ENCODE measurements at regions not wholly inside any gene's neighbourhood (a gene's known extent, or its start where the extent isn't known, plus 50 kb on each side); places are given as distances from the start of the nearest gene placed in this dataset.
"Not testable (repeated sequence)": the region's sequence is repeated elsewhere in the genome, so short reads cannot be mapped to it uniquely, and the experiment has no call there.

DNA sequence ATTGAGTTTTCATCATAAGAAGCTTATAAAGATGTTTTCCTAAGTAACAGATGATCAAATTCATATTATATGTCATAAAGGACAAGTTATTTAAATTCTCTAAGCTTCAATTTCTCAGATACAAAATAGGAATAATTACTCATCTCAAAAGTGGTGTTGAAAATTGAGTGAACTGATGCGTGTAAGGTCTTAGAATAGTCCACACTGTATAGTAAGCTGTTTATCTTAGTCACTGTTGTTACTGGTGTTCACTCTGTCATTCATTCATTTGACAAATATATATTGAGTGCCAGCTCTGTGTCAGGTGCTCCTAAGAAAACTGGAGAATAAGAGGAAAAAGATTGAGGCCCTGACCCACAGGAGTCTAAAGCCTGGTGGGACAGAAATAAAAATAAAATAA lies 186.3 kb upstream of the BRINP3 start:
- no peak overlapping the region for H3K4me3 ChIP-seq (ENCODE audit: low read depth, low read length)
- no peak for DNase-seq (ENCODE audit: low read depth)

DNA sequence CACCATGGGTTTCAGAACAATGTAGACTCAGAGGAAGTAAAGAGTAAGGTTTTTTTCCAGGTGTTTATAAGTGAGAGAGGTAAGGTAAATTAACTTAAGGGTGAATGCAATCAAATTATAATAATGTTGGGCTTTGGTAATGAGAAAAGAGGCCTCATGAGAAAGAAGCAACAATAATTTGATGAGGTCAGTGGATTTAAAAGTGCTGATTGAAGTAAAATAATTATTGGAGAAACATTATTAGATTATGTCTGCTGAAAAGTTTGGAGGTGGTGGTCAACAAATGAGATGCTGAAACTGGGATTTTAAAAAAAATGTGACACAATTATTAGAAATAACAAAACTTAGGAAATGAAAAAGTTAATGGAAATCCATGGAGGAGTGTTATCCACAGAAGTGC lies 187.4 kb upstream of the BRINP3 start:
- no peak overlapping the region for H3K4me3 ChIP-seq (ENCODE audit: low read depth, low read length)
- no peak for DNase-seq (ENCODE audit: low read depth)

DNA sequence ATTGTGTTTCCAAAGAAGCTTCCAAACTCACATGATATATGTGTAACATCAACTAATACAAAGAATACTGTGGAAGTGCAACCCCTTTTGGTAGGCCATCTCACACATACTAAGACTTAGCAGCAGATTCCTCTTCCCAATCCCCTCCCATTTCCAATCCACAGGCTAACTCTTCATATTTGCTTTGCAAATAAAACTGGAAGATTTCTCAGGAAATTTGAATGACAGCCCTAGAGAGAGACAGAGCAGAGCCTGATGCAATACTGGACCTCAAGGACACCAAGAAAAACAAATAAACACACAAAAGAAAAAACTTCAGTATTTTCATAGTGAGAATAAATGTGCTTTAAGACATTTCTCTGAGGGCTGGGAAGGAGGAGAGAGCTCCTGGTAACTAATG lies 190.2 kb upstream of the BRINP3 start:
- DNase-seq (ENCODE audit: low read depth), result no peak

DNA sequence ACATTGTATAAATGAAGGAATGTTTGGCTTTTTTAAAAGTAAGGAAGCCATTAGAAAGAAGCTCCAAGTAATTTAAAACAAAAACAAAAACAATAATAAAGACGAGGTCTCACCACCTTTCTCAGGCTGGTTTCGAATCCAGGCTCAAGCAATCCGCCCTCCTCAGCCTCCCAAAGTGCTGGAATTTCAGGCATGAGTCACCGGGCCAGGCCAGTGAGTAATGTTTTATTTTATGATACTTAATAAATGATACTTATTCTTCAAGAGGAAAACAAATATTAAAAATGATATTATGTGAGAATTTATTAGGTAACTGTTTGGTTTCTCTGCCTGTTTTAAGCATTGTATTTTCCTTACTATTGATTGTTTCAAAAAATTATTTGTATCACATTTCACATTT lies 201.4 kb upstream of the BRINP3 start:
- no peak for DNase-seq (ENCODE audit: low read depth)
- H3K4me3 ChIP-seq (ENCODE audit: low read depth, low read length), result no peak overlapping the region

More for the DNA sequence above, 190.2 kb upstream of the BRINP3 start:
- no peak overlapping the region for H3K4me3 ChIP-seq (ENCODE audit: low read depth, low read length)

DNA sequence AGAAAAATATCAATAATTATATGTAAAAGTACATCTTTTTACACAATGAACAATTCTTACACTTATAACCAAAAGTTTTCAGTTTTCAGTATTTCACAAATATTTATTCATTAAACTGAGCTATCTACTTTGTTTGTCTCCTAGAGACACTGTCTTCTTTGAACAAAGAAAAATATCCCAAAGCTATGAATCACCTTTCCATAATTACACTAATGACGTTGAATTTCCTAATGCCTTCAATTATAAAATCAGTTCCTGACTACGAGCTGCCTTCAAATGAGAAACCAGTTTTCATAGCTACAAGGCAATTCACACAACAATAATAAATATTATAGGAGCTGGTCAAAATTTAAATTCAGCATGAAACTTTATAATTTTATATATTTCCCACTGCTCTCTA lies 201.8 kb upstream of the BRINP3 start:
- no peak for DNase-seq (ENCODE audit: low read depth)

DNA sequence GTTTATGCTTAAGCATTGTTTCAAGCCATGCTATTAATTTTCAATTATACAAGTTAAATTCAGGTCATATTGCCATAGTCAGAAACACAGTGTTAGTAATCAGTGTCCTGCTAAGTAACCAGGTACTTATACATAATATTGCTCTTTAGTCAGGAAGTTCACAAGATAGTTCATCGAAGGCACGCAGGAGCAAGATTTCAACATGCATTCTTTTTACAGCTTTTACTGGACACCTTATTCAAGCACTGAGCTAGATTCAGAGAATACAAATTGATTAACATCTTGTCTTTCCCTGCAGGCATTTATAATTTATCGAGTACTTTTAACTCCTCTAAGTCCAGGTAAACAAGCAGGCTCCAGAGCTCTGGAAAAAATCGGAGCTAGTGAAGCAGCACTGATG lies 202.3 kb upstream of the BRINP3 start:
- no peak overlapping the region for H3K4me3 ChIP-seq (ENCODE audit: low read depth, low read length)
- no peak for DNase-seq (ENCODE audit: low read depth)

More for the DNA sequence above, 201.8 kb upstream of the BRINP3 start:
- no peak overlapping the region for H3K4me3 ChIP-seq (ENCODE audit: low read depth, low read length)

DNA sequence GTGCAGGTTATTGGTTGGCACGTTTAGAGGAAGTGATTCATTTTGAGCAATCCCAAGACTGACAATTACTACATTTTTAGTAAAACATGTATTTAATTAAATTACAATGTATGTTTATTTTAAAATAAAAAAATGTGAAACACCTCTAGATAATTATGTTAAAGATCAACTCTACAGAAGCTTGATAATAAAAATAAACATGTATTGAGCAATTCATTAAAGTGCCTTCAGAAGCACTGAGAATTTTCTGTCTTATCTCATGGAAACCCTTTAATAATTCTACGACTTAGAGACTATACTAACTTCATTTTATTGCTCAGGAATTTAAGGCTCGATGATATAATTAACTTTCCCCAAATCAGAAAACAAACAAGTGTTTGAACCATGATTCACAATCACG lies 208.0 kb upstream of the BRINP3 start:
- no peak for DNase-seq (ENCODE audit: low read depth)
- no peak overlapping the region for H3K4me3 ChIP-seq (ENCODE audit: low read depth, low read length)

DNA sequence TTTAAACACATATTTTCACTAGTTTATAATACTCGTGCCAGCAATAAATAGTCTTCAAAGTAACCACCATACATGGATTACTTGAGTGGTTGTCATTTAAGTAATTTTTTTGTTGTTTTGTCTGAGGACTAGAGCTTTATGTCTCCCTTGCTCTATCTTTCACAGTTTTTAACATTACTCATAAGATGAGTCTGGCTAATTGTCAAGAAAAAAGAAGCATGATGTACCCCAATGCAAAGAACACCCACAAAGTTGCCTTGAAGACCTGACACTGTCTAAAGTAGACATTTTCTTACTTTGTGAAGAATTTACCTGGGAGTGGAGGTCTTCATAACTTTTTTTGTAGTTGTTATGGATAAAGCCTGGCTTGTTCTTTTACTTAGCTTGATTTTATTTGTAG lies 210.4 kb upstream of the BRINP3 start:
- H3K4me3 ChIP-seq (ENCODE audit: low read depth, low read length), result no peak overlapping the region
- DNase-seq (ENCODE audit: low read depth), result no peak

DNA sequence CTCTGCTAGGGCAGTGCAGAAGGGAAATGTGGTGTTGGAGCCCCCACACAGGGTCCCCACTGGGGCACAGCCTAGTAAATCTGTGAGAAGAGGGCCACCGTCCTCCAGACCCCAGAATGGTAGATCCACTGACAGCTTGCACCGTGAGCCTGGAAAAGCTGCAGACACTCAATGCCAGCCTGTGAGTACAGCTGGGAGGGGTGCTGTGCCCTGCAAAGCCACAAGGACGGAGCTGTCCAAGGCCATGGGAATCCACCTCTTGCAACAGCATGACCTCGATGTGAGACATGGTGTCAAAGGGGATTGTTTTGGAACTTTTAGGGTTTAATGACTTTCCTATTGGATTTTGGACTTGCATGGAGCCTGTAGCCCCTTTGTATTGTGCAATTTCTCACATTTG lies 220.8 kb upstream of the BRINP3 start:
- DNase-seq (ENCODE audit: low read depth); H3K4me3 ChIP-seq (ENCODE audit: low read depth, low read length): not testable (repeated sequence)

DNA sequence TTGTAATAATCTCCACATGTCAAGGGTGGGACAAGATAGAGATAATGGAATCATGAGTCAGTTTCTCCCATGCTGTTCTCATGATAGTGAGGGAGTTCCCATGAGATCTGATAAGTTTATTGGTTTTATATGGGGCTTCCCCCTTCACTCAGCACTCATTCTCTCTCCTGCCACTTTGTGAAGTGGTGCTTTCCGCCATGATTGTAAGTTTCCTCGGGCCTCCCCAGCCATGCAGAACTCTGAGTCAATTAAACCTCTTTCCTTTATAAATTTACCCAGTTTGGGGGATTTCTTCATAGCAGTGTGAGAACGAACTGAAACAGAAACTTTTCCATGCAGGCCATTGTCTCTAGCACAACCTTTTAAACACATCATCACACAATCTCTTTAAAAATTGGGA lies 221.5 kb upstream of the BRINP3 start:
- no peak for DNase-seq (ENCODE audit: low read depth)
- no peak overlapping the region for H3K4me3 ChIP-seq (ENCODE audit: low read depth, low read length)

DNA sequence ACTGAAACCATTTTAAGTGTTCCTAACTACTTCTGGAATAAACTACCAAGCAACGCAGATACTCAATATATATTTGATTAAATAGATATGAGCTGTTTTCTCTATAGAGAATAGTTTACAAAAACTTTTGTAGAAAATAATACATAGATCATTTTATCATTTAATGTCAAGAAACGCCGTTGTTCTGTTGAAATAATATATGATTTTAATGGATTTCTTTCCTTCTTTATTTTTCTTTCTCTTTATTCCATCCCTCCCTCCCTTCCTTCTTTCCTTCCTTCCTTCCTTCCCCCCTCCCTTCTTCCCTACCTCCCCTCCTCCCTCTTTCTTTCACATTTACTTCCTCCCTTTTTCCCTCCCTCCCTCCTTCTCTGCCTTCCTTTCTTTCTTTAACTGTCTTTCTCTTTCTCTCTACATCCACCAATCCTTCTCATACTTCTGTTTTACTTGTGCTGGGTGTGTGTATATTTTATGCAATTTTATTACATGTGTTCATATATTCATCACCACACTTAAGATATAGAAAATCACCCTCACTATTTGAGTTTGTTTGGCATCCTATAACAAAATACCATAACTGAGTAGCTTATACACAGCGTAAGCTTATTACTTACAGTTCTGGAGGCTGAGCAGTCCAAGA lies 230.9 kb upstream of the BRINP3 start:
- no peak overlapping the region for H3K4me3 ChIP-seq (ENCODE audit: low read depth, low read length)
- DNase-seq (ENCODE audit: low read depth), result no peak

DNA sequence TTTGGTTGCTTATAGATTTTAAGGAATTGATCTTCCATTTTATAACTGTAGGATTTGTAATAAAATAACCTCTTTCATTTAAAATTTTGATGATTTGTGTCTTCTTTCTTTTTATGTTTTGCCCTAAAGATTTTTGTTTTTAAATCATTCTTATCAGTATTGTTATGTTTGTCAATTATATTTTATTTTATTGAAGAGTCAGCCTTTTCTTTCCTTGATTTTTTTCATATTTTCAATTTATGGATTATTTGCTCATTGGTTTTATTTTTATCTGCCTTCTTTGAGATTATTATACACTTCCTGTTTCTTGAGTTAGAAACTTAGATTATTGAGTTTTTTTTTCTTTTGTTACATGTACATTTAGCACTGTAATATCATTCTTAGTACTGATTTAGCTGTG lies 233.4 kb upstream of the BRINP3 start:
- H3K4me3 ChIP-seq (ENCODE audit: low read depth, low read length), result no peak overlapping the region
- no peak for DNase-seq (ENCODE audit: low read depth)

DNA sequence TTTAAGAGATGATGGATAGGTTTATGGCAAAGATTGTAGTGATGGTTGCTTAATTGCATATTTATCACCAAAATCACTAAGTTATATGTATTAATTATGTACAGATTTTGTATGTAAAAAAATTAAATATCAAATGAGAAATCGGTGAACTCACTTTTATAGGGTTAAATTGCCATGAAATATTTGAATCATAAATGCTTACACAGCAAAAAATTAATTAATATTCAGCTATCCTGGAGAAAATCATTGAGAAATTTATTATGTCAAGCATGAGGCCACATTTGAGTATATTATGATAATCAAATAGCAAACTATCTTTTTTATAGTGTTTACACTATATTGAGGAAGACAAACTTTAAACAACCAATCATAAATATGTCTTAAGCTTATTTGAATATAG lies 239.4 kb upstream of the BRINP3 start:
- H3K4me3 ChIP-seq (ENCODE audit: low read depth, low read length), result no peak overlapping the region
- no peak for DNase-seq (ENCODE audit: low read depth)

DNA sequence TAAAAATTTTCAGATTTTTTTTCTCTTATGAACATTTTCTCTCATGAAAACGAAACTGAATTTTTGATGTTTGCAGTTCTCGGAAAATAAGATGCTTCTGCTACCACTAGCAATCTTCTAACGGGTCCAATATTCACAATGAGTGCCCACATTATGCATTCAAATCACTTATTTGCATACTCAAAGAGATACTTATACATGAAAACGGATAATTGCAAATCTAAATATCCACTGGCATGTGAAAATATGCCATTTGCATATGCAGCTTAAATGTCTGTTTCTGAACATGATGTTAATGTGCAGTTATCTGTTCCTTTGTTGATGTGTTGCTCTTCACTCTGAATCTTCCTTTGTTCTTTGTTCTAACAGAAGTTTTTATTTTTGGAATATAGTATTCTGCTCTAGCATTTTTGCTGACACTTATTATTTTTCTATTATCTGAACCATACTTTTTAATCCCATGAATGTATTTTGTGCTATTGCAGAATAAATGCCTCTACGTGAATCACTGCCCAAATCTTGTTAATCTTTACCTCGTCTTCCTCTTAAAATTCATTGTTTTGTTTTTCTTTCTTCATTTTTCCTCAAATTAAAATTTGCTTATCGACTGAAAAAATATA lies 259.4 kb upstream of the BRINP3 start:
- DNase-seq (ENCODE audit: low read depth), result no peak
- no peak overlapping the region for H3K4me3 ChIP-seq (ENCODE audit: low read depth, low read length)

DNA sequence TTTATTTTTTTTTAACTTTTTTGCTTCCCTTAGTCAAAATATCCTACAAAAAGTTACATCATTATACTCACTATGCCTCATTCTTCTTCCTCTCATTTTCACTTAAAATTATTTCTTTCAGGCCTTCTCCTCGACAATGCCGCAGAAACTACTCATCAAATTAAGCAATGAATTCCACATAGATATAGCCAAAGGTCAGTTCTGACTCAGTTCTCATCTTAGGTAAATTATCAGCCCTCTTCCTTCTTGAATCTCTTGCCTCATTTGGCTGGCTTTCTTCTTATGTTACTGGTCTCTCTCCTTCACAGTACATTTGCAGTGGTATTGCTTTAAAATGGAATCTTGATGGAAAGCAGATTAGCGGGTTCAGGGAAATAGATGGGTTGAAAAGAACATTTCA lies 260.7 kb upstream of the BRINP3 start:
- peak; percentile 63 for DNase-seq (ENCODE audit: low read depth)
- H3K4me3 ChIP-seq (ENCODE audit: low read depth, low read length), result no peak overlapping the region

DNA sequence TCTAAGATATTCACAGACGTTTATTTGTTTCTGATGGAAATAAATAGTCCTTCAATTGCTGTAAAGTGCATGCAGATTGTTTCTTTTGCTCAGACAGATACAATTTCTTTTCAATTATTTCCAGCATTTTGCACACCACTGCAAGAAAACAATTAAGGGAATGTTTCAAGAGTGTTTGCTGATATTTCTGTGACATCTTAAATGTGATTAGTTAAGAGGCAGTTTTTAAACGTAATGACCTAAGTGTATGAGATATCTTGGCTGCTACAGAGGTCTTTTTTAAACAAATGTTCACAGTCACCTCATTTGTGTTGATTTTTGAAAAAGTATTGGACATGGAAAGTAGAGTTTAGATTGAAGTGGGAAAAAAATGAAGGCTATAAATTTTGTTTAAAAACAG lies 262.3 kb upstream of the BRINP3 start:
- no peak for DNase-seq (ENCODE audit: low read depth)
- no peak overlapping the region for H3K4me3 ChIP-seq (ENCODE audit: low read depth, low read length)

DNA sequence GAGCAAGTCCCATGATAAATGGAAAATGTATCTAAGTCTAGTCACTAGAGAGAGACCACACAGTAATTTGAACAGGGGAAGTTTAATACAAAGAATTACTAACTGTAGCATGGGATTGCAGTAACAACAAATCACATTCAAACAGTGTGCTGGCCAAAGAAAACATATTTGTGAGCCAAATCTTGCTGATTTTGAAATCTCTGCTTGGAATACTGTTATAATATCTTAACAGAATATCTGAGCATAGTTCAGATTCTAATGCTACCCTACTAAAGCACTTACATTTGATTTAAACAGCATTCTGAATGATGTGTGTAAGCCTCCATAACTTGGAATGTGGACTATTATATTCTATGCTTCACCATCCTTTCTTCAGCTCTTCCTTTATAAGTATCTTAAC lies 270.0 kb upstream of the BRINP3 start:
- no peak overlapping the region for H3K4me3 ChIP-seq (ENCODE audit: low read depth, low read length)
- peak; percentile 49 for DNase-seq (ENCODE audit: low read depth)

DNA sequence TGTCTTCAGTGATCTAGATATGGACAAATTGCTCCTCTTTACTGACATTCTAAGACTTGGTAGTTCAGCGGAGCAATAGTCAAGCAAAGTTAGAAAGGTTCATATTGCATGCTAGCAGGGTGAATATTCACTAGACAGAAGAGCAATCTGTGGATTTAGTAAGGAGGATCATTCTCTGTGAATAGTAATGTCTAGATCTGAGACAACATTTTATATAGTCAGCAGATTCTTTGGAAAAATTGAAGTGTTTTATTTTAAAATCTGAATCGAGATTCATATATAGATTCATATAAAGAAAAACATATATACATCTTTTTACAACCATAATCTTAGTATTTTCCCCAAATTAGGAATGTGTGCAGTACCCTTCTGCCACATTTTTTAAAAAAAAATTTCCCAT lies 274.5 kb upstream of the BRINP3 start:
- DNase-seq (ENCODE audit: low read depth), result no peak
- no peak overlapping the region for H3K4me3 ChIP-seq (ENCODE audit: low read depth, low read length)

DNA sequence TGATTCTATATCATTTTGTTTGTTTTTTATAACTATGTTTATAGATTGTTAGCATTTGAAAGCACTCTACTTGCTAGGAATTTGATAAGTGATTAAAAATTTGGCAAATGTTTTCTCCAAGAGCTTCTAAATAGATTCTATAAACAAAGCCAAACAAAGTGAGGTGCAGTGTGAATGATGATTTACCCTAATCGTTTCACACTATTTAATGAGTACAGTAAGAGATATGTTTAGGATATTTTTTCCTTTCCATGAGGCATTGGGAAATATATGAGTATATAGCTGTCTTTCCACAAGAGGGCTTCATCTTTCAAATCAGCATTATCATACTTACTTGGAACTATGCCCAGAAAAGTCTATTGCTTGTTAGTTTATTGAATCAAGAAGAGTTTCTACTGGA lies 277.0 kb upstream of the BRINP3 start:
- peak; percentile 34 for DNase-seq (ENCODE audit: low read depth)
- no peak overlapping the region for H3K4me3 ChIP-seq (ENCODE audit: low read depth, low read length)

DNA sequence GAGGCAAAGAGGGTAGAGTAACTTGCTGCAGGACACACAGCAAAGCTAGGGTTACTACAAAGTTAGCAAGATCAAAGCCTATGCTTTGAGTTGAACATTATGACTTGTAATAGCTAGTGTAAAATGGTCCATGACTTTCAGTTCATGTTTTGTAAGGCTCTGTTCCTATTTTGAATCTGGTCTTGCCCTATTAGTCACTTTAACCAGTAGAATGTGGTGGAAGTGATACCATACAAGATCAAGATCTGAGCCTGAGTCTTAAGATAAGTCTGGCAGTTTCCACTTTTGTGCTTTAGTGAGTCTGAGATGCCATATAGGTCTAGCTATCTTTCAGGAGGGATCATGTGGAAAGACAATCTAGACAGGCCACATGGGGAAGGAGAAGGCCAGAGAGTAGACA lies 282.1 kb upstream of the BRINP3 start:
- DNase-seq (ENCODE audit: low read depth), result no peak

DNA sequence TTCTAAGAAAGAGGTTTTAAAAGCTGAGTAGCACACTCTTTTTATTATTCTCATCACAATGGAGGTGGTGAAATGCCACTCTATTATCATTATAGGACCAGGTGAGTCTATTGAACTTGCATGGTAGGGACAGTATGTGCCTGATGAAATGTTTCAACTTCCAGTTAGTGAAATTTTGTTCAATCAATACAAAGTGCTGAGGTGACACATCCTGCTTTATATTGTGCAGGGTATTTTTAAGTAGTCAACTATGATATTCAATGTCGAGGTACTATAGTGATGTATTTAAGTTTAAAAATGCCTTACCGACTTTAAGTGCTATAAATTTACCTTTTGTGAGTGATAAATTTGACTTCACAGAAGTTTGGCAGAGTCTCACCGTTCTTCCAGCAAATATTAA lies 284.7 kb upstream of the BRINP3 start:
- no peak overlapping the region for H3K4me3 ChIP-seq (ENCODE audit: low read depth, low read length)
- DNase-seq (ENCODE audit: low read depth), result no peak

More for the DNA sequence above, 282.1 kb upstream of the BRINP3 start:
- H3K4me3 ChIP-seq (ENCODE audit: low read depth, low read length), result no peak overlapping the region

DNA sequence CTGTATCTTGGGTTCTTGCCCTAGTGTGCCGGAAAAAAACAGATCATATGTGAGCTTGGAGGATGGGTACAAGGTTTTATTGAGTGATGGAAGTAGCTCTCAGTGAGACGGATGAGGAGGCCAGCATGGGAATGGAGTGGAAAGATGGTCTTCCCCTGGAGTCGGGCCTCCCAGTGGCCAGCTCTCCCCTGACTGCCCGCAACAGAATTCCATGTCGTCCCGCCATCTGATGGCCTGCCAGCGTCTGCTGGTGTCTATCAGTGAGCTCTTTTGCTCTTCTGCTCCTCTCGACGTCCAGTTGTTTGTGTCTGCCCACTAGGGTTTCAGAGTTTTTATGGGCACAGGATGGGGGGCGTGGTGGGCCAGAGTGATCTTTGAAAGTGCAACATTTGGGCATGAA lies 315.2 kb upstream of the BRINP3 start:
- no peak for DNase-seq (ENCODE audit: low read depth)
- H3K4me3 ChIP-seq (ENCODE audit: low read depth, low read length), result no peak overlapping the region

Data from skeletal muscle cell (primary cell).